HUDEP-2 (cell line): ENCODE measurements at regions not wholly inside any gene's neighbourhood (a gene's known extent, or its start where the extent isn't known, plus 50 kb on each side); places are given as distances from the start of the nearest gene placed in this dataset.

Experiments
- DNase-seq, 76 experiments: peaks; one replicate each; lab custom pipeline; 2025; ENCODE audit not compliant: unreplicated experiment in 76 of 76; lab: John Stamatoyannopoulos, UW

GRCh38 chr2:104786204-104786603 is 67.7 kb upstream of the POU3F3 start:
- DNase-seq = no peak

- no peak for DNase-seq
Observed at GRCh38 chr2:104786821-104787220, 67.1 kb upstream of the POU3F3 start.

GRCh38 chr2:104787298-104788065 is 66.4 kb upstream of the POU3F3 start:
- DNase-seq = no peak

GRCh38 chr2:104788742-104789455 is 65.0 kb upstream of the POU3F3 start:
- no peak for DNase-seq

GRCh38 chr2:104790100-104790811 is 63.7 kb upstream of the POU3F3 start:
- DNase-seq = no peak

- DNase-seq = no peak
Observed at GRCh38 chr2:104790901-104791495, 62.9 kb upstream of the POU3F3 start.

- no peak for DNase-seq
Observed at GRCh38 chr2:104793966-104794365, 59.9 kb upstream of the POU3F3 start.

- DNase-seq = no peak
Observed at GRCh38 chr2:104794441-104794840, 59.5 kb upstream of the POU3F3 start.
